ENCODE measurements at regions not wholly inside any gene's neighbourhood (a gene's known extent, or its start where the extent isn't known, plus 50 kb on each side); places are given as distances from the start of the nearest gene placed in this dataset.

DNA sequence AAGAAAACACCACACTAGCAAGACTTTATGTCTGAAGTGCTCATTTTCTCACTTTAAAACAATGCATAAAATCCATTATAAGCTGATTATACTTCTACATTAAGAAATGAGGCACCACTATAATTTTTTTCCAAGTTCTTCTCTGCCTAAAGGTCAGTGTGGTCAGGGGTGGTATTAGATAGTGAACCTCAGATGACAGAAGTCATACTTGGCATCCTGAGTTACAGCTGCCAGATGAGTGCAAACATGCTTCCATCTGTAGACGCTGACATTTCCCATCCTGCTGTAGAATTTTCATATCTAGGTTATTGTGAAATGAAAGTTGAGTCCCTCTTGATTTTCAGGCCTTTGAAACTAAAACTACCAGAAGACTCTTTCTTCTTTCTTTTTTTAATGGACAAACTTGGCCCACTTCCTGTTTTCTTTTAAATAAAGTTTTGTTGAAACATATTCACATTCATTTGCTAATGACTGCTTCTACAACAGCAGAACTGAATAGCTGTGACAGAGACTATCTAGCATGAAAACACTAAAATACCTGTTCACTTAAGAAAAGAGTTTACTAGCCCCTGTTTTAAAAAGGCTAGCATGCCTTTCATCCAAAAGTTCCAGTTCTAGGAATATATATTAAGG is 900.8 kb downstream of the XPNPEP1 start:
- Histone ChIP-seq H3K79me2 (ENCODE audit: control insufficient read depth, insufficient read depth, low read length) (no peaks in the 10 kb centered on the region), H2AFZ (ENCODE audit: insufficient read depth, low read depth, low read length, poor library complexity, severe bottlenecking) (no peak overlapping the region), H3K4me3 (ENCODE audit: control extremely low read depth in 1 of 5, extremely low read depth in 1 of 5, insufficient read depth in 1 of 5, low read depth in 2 of 5, low read length in 4 of 5) (no peak overlapping the region), H3K36me3 (replicated peaks in 1 of 2; ENCODE audit: control extremely low read depth in 1 of 2, control insufficient read depth in 1 of 2, extremely low read depth in 1 of 2, insufficient read depth in 2 of 2, low read length in 1 of 2) (no peaks in the 10 kb centered on the region), H3K9me3 (ENCODE audit: control extremely low read depth in 1 of 3, control insufficient read depth in 2 of 3, insufficient read depth in 1 of 3, low read length in 2 of 3) (no peaks in the 10 kb centered on the region), H4K20me1 (ENCODE audit: control insufficient read depth, insufficient read depth, low read length, poor library complexity, severe bottlenecking) (no peaks in the 10 kb centered on the region), H3K4me1 (ENCODE audit: control insufficient read depth in 2 of 2, insufficient read depth in 2 of 2, low read length in 2 of 2) (no peaks in the 10 kb centered on the region), H3K4me2 (replicated peaks; ENCODE audit: low read depth, low read length, poor library complexity, severe bottlenecking) (no peak overlapping the region), H3K27ac (ENCODE audit: low read length in 2 of 2) (no peak overlapping the region), H3K9ac (ENCODE audit: low read length) (no peak overlapping the region), H3K27me3 (replicated peaks in 1 of 4; ENCODE audit: control extremely low read depth in 1 of 4, control insufficient read depth in 3 of 4, insufficient read depth in 4 of 4, low read length in 3 of 4) (no peaks in the 10 kb centered on the region)
- intact Hi-C loops (cut with micrococcal nuclease), result no loop called here
- ATAC-seq (ENCODE audit: low read depth), result no peak
- CTCF ChIA-PET, result no interaction called here
- no peak overlapping the region for H3K27ac Mint-ChIP-seq
- WGBS (ENCODE audit: insufficient coverage), result no CpG with 5 or more reads among the region's 1 CpG
- TF ChIP-seq EZH2 (IDR thresholded peaks at IDR 0.05; ENCODE audit: borderline replicate concordance, insufficient read depth, low read depth, low read length, poor library complexity, severe bottlenecking), result no peak
- TF ChIP-seq, protein P1, sequence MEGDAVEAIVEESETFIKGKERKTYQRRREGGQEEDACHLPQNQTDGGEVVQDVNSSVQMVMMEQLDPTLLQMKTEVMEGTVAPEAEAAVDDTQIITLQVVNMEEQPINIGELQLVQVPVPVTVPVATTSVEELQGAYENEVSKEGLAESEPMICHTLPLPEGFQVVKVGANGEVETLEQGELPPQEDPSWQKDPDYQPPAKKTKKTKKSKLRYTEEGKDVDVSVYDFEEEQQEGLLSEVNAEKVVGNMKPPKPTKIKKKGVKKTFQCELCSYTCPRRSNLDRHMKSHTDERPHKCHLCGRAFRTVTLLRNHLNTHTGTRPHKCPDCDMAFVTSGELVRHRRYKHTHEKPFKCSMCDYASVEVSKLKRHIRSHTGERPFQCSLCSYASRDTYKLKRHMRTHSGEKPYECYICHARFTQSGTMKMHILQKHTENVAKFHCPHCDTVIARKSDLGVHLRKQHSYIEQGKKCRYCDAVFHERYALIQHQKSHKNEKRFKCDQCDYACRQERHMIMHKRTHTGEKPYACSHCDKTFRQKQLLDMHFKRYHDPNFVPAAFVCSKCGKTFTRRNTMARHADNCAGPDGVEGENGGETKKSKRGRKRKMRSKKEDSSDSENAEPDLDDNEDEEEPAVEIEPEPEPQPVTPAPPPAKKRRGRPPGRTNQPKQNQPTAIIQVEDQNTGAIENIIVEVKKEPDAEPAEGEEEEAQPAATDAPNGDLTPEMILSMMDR (IDR thresholded peaks at IDR 0.05), result no peak
- POLR2A ChIA-PET, result no interaction called here
- no peak overlapping the region for H3K4me3 Mint-ChIP-seq
- no peak for DNase-seq
- H3K9me3 Mint-ChIP-seq (ENCODE audit: insufficient read depth), result no peaks in the 10 kb centered on the region
- H3K4me1 Mint-ChIP-seq, result peaks cover 3% of the 10 kb centered on the region
- H3K27me3 Mint-ChIP-seq, result no peaks in the 10 kb centered on the region

DNA sequence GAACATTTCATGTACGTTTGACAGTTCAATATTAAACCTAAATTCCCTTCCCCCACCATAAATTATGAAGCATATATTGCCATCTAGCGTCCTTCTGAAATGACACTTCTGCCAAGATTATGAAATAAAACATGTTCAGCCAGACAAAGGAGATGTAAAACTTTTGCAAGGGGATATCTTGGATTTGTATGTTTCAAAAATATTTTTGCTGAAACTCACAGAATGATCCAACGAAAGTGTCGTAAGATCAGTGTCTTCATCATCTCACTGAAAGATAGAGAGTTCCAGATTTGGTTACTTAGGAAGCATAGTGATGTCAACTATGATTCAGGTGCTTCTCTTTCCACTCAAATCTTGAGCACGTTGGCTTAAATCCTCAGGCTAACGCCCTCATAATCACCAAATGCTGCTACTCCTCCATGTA is 904.3 kb downstream of the XPNPEP1 start:
- no peak overlapping the region for H3K4me3 ChIP-seq (ENCODE audit: control extremely low read depth in 1 of 5, extremely low read depth in 1 of 5, insufficient read depth in 1 of 5, low read depth in 2 of 5, low read length in 4 of 5)
- no peak overlapping the region for H3K4me2 ChIP-seq (replicated peaks; ENCODE audit: low read depth, low read length, poor library complexity, severe bottlenecking)
- H3K36me3 ChIP-seq (replicated peaks in 1 of 2; ENCODE audit: control extremely low read depth in 1 of 2, control insufficient read depth in 1 of 2, extremely low read depth in 1 of 2, insufficient read depth in 2 of 2, low read length in 1 of 2), result no peaks in the 10 kb centered on the region
- intact Hi-C loops (cut with micrococcal nuclease), result no loop called here
- H2AFZ ChIP-seq (ENCODE audit: insufficient read depth, low read depth, low read length, poor library complexity, severe bottlenecking), result no peak overlapping the region
- CTCF ChIA-PET, result no interaction called here
- Mint-ChIP-seq H3K27ac (no peak overlapping the region), H3K9me3 (ENCODE audit: insufficient read depth) (no peaks in the 10 kb centered on the region), H3K4me1 (no peaks in the 10 kb centered on the region), H3K27me3 (no peaks in the 10 kb centered on the region), H3K4me3 (no peak overlapping the region)
- TF ChIP-seq, protein P1 (IDR thresholded peaks at IDR 0.05), result no peak
- no peak for TF ChIP-seq EZH2 (IDR thresholded peaks at IDR 0.05; ENCODE audit: borderline replicate concordance, insufficient read depth, low read depth, low read length, poor library complexity, severe bottlenecking)
- WGBS (ENCODE audit: insufficient coverage), result 60% methylated on average over 1 of the region's 6 CpGs
- DNase-seq, result no peak
- H3K9ac ChIP-seq (ENCODE audit: low read length), result no peak overlapping the region
- no peaks in the 10 kb centered on the region for H3K27me3 ChIP-seq (replicated peaks in 1 of 4; ENCODE audit: control extremely low read depth in 1 of 4, control insufficient read depth in 3 of 4, insufficient read depth in 4 of 4, low read length in 3 of 4)
- ATAC-seq (ENCODE audit: low read depth), result no peak
- H4K20me1 ChIP-seq (ENCODE audit: control insufficient read depth, insufficient read depth, low read length, poor library complexity, severe bottlenecking), result no peaks in the 10 kb centered on the region
- POLR2A ChIA-PET, result no interaction called here
- no peaks in the 10 kb centered on the region for H3K4me1 ChIP-seq (ENCODE audit: control insufficient read depth in 2 of 2, insufficient read depth in 2 of 2, low read length in 2 of 2)
- H3K9me3 ChIP-seq (ENCODE audit: control extremely low read depth in 1 of 3, control insufficient read depth in 2 of 3, insufficient read depth in 1 of 3, low read length in 2 of 3), result no peaks in the 10 kb centered on the region
- no peaks in the 10 kb centered on the region for H3K79me2 ChIP-seq (ENCODE audit: control insufficient read depth, insufficient read depth, low read length)
- H3K27ac ChIP-seq (ENCODE audit: low read length in 2 of 2), result no peak overlapping the region

Data from B cell (primary cell).